ENCODE measurements at regions not wholly inside any gene's neighbourhood (a gene's known extent, or its start where the extent isn't known, plus 50 kb on each side); places are given as distances from the start of the nearest gene placed in this dataset.

DNA sequence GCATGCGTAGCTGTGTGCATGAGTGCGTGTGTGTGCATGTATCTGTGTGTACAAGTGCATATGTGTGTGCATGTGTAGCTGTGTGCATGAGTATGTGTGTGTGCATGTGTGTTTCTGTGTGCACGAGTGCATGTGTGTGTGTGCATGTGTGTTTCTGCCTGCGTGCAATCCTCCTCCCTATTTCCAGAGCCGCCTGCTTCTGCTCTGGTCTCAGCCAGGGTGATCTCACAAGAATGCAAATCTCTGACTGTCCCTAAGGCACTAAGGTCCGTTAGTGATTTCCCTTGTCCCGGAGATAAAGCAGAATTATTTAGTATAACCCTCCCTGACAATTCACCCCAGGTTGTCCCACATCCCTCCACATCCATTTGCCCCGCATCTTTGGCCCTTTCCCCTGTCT lies 530.3 kb downstream of the TCERG1L start:
- TF ChIP-seq, protein P1, sequence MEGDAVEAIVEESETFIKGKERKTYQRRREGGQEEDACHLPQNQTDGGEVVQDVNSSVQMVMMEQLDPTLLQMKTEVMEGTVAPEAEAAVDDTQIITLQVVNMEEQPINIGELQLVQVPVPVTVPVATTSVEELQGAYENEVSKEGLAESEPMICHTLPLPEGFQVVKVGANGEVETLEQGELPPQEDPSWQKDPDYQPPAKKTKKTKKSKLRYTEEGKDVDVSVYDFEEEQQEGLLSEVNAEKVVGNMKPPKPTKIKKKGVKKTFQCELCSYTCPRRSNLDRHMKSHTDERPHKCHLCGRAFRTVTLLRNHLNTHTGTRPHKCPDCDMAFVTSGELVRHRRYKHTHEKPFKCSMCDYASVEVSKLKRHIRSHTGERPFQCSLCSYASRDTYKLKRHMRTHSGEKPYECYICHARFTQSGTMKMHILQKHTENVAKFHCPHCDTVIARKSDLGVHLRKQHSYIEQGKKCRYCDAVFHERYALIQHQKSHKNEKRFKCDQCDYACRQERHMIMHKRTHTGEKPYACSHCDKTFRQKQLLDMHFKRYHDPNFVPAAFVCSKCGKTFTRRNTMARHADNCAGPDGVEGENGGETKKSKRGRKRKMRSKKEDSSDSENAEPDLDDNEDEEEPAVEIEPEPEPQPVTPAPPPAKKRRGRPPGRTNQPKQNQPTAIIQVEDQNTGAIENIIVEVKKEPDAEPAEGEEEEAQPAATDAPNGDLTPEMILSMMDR (IDR thresholded peaks at IDR 0.05; ENCODE audit: low read depth, low read length): no peak
- no peak for TF ChIP-seq EZH2phosphoT487 (IDR thresholded peaks at IDR 0.05; ENCODE audit: low read depth)

All from OCI-LY3 (cell line).